HAP-1 (cell line): ENCODE measurements at regions not wholly inside any gene's neighbourhood (a gene's known extent, or its start where the extent isn't known, plus 50 kb on each side); places are given as distances from the start of the nearest gene placed in this dataset.

ENCODE experiments used
- DNase-seq, 2 experiments: peaks; one replicate each; pipeline ENCODE4 v3.0.0-alpha.2; 2016 to 2020; ENCODE audit warnings: low spot score in 2 of 2
- H3K27me3 ChIP-seq: fragments of 250-450 bp; sonication (Bioruptor Pico); 2 replicates; pipeline ENCODE4 v1.5.1; 2020; ENCODE audit warnings: low read depth, mild to moderate bottlenecking, moderate library complexity
- H3K36me3 ChIP-seq: fragments of 250-450 bp; sonication (Bioruptor Pico); replicated peaks from 2 replicates; pipeline ENCODE4 v1.5.1; 2020; ENCODE audit warnings: mild to moderate bottlenecking
- H3K4me1 ChIP-seq: fragments of 250-450 bp; sonication (Bioruptor Pico); 2 replicates; pipeline ENCODE4 v1.5.1; 2020; ENCODE audit warnings: mild to moderate bottlenecking
- H3K4me3 ChIP-seq: fragments of 250-450 bp; sonication (Bioruptor Pico); 2 replicates; pipeline ENCODE4 v1.5.1; 2020; ENCODE audit warnings: mild to moderate bottlenecking, moderate library complexity
- H3K9me3 ChIP-seq: fragments of 250-450 bp; sonication (Bioruptor Pico); 2 replicates; pipeline ENCODE4 v1.5.1; 2020; ENCODE audit warnings: mild to moderate bottlenecking, moderate library complexity
- in situ Hi-C: fragments of 300-500 bp; cut with MboI; formaldehyde crosslinking; loops from 3 replicates; pipeline ENCODE4 v1.14.3; 2020; ENCODE audit warnings: low sequenced_read_pairs, inconsistent platforms, mixed read lengths

DNA sequence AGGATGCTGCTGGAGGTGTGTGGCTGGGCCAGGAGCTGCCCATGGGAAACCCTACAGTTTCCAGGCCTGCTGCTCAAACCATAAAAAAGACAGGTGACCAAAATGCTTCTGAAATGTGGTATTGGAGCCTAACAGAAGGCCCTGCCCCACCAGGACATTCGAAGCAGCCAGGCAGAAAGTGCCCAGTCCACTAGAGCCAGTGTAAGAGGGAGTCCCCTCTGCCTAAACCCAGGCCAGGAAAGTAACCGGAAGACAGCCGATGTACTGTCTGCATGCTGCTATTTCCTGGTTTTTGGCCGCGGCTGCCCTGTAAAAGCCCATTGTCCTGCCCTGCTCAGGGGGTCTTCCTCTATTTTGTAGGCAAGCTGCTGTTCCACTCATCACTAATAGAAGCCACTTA, 150.7 kb upstream of the IRX2 start:
- DNase-seq: no peak
- Histone ChIP-seq H3K36me3 (no peaks in the 10 kb centered on the region), H3K27me3 (no peaks in the 10 kb centered on the region), H3K9me3 (no peaks in the 10 kb centered on the region), H3K4me3 (no peak overlapping the region), H3K4me1 (no peaks in the 10 kb centered on the region)
- in situ Hi-C loops: loop anchor here (25.0 kb wide), 1 partner anchor 1240 kb away; no protein-coding TSS in a partner anchor

DNA sequence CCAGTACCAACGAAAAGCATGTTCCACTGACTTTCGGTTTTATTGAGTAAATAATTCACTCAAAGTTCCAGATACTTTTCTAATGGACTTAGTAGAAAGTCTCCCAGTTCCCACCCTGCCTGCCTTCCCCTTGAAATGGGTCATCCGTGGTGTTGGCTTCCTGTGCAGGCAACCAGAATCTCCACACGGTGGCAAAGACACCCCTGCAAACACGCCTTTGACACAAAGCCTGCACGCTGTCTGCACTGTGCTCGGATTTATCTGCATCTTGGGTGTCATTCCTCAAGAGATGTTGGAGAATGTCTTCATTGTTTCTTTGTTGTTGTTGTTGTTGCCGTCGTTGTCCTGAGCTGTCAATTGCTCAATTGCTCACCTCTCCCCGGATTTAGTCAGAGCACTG, 150.0 kb upstream of the IRX2 start:
- in situ Hi-C loops: loop anchor here (25.0 kb wide), 1 partner anchor 1239 kb away; no protein-coding TSS in a partner anchor
- no peak for DNase-seq
- Histone ChIP-seq H3K4me1 (no peaks in the 10 kb centered on the region), H3K9me3 (no peaks in the 10 kb centered on the region), H3K27me3 (no peaks in the 10 kb centered on the region), H3K4me3 (no peak overlapping the region), H3K36me3 (no peaks in the 10 kb centered on the region)

DNA sequence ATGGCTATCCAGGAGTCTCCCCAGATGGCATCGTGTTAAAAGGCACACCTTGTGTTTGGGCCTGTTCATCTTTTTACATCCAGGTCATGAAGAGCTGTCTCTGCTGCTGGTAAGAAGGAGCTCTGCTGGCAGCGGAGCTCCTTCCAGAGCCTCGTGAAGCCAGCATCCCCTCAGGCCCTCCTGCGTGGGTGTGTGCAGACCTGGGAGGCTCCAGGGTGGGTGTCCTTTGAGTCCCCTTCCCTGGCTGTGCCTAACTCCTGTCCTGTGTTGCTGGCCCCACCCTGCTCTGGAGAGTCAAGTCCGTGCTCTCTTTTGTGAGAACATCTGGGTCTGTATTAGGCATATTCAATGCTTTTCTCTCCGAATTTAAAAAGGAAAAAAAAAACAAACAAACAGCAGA, 149.6 kb upstream of the IRX2 start:
- H3K36me3 ChIP-seq: no peaks in the 10 kb centered on the region
- in situ Hi-C loops: loop anchor here (25.0 kb wide), 1 partner anchor 1239 kb away; no protein-coding TSS in a partner anchor
- H3K4me1 ChIP-seq: no peaks in the 10 kb centered on the region
- H3K9me3 ChIP-seq: no peaks in the 10 kb centered on the region
- DNase-seq: no peak
- no peaks in the 10 kb centered on the region for H3K27me3 ChIP-seq
- no peak overlapping the region for H3K4me3 ChIP-seq

DNA sequence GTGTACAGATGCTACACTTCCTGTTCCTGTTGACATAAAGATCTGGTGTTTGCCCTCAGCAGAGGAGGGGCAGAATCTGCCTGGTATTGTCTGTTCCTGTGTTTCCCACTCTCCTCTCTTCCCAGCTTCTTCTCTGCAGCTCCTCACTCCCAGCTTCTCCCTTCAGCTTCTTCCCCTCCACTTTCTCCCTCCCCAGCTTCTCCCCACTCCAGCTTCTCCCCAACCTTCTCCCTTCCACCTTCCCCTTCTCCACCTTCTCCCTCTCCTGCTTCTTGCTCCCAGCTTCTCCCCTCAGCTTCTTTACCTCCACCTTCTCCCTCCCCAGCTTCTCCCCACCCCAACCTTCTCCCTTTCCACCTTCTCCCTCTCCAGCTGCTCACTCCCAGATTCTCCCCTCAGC, 148.9 kb upstream of the IRX2 start:
- in situ Hi-C loops: loop anchor here (25.0 kb wide), 1 partner anchor 1238 kb away; no protein-coding TSS in a partner anchor
- no peaks in the 10 kb centered on the region for H3K4me1 ChIP-seq
- no peaks in the 10 kb centered on the region for H3K36me3 ChIP-seq
- H3K9me3 ChIP-seq: no peaks in the 10 kb centered on the region
- DNase-seq: no peak
- H3K27me3 ChIP-seq: no peaks in the 10 kb centered on the region
- no peak overlapping the region for H3K4me3 ChIP-seq

DNA sequence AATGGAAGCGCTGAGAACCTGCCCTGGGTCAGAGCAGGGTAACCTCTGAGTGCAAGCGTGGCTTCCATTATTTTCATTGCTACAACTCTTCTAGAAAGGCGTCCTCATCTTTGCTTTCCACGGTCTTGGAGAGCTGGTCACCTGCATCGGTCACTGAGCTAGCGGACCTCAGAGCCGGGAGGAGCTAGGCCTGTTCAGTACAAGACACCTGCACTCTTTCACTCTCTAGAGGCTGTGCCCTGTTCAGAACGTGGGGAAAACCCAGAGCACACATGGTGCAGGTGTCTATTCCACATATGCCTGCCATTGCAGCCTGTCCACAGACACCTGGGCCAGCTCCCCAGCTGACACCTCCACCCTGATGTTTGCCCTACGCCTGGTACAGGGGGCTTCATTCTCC, 147.8 kb upstream of the IRX2 start:
- Histone ChIP-seq H3K27me3 (no peaks in the 10 kb centered on the region), H3K4me1 (no peaks in the 10 kb centered on the region), H3K9me3 (no peaks in the 10 kb centered on the region), H3K4me3 (no peak overlapping the region), H3K36me3 (no peaks in the 10 kb centered on the region)
- DNase-seq: no peak
- in situ Hi-C loops: no loop called here

DNA sequence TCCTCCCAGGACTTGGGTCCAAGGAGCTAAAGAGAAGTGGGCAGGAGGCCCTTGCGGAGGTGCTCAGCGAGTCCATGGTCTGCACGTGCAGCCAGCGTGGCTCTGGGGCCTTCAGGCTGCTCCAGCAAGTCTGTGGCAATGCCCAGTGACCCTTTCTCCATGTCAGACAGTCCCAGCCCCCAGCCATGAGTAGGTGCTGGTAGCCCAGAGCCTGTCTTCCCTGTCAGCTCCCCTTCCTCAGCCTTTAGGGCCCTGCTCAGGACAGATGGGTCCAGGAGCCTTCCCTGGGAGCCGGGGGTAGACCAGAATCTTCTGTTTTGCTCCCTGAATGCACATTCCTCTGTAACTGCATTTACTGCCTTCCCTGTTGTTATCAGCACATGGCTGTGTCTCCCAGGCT, 147.2 kb upstream of the IRX2 start:
- no peaks in the 10 kb centered on the region for H3K4me1 ChIP-seq
- no peak overlapping the region for H3K4me3 ChIP-seq
- in situ Hi-C loops: no loop called here
- H3K36me3 ChIP-seq: no peaks in the 10 kb centered on the region
- H3K27me3 ChIP-seq: no peaks in the 10 kb centered on the region
- no peaks in the 10 kb centered on the region for H3K9me3 ChIP-seq
- no peak for DNase-seq

DNA sequence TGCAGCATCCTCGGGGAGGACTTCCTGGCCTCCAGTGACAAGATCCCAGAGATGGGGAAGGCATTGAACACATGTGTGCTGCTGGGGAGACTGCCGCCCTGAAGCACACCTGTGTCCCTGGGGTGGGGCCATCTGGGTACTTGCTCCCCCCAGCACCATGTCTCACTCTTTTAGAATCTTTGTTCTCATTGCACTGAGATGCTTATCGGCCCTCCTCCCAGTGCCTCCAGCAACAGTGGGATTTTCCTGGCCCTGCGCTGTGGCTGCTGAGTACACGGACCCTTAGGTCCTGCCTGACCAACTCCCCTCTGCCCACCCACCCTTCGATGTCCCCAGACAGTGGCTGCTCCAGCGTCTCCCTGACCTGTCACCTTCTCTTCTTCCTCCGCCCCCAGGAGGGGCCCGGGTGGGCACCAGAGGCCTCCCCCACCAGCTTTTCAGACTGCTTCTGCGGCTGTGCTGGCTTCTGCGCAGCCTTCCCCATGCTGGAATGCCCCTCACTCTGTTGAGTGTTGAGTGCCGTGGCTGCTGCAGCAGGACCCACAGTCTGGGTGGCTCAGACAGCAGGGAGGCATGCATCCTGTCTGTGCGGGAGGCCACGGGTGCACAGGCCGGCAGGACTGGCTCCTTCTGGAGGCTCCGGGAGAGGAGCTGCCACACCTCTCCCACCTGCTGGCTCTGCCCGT, 145.9 kb upstream of the IRX2 start:
- DNase-seq: no peak
- no peaks in the 10 kb centered on the region for H3K4me1 ChIP-seq
- no peaks in the 10 kb centered on the region for H3K27me3 ChIP-seq
- in situ Hi-C loops: no loop called here
- H3K9me3 ChIP-seq: no peaks in the 10 kb centered on the region
- no peaks in the 10 kb centered on the region for H3K36me3 ChIP-seq
- no peak overlapping the region for H3K4me3 ChIP-seq

DNA sequence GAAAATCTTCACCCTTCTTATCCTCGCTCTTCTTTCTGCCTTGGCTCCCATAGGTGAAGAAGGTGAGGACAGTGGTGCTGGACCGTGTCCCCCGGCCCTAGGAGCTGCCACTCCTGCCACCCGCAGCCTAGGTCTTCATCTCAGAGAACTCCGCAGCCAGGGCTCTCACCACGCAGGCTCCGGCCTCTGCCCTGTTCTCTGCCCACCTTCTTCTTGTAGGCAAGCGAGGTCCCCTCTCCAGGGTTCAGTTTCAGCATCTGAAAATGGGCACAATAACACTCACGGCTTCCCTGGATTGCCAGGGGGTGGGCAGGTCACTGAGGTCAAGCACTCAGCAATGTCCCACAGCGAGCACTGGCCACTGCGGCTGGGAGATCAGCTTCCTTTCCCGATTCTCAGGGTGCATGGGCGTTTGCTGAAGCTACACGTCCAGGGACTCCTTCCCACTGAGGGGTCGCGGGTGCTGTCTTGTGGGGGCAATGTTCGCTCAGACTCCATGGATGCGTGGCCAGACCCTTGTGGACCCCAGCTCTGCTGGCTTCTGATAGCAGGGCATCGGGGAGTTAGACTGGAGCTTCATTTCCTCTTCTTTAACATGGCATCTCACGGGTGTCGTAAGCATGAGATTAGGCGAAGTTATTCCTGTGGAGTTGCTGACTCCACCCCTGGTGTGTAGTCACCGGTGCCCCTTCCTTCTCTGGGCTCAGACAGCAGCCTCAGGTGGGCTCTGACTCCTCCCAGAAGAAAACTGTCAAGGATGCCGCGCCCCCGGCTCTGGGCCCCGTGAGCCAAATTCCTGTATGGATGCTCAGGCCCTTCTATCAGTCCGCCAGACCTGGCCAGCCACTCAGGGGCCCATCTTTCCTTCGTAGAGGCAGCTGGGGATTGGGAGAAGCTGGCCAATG, 145.1 kb upstream of the IRX2 start:
- no peak overlapping the region for H3K4me3 ChIP-seq
- DNase-seq: no peak
- H3K27me3 ChIP-seq: no peaks in the 10 kb centered on the region
- no peaks in the 10 kb centered on the region for H3K4me1 ChIP-seq
- in situ Hi-C loops: no loop called here
- H3K36me3 ChIP-seq: no peaks in the 10 kb centered on the region
- H3K9me3 ChIP-seq: no peaks in the 10 kb centered on the region

DNA sequence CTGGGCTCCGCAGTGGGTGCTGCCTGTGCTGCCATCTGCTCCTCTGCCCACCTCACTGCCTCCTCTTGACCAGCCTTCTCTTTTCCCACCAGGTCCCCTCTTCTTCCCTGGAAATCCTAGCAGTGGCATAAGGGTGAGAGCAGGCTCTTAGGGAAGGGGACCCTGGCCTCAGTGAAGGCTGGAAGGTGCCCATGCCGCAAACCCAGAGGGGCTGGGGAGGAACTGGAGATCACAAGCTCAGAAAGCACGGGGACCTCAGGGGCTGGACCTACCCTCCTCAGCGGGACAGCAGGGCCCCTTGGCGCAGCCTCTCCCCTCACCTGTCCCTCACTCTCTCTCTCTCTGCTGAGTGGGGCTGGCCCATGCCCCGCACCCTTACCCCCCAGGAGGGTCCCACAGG, 144.4 kb upstream of the IRX2 start:
- DNase-seq: no peak
- in situ Hi-C loops: no loop called here
- no peaks in the 10 kb centered on the region; the same call in 1 of the 2 replicates for H3K9me3 ChIP-seq
- no peak overlapping the region for H3K4me3 ChIP-seq
- H3K4me1 ChIP-seq: no peaks in the 10 kb centered on the region
- no peaks in the 10 kb centered on the region for H3K36me3 ChIP-seq
- no peaks in the 10 kb centered on the region for H3K27me3 ChIP-seq

DNA sequence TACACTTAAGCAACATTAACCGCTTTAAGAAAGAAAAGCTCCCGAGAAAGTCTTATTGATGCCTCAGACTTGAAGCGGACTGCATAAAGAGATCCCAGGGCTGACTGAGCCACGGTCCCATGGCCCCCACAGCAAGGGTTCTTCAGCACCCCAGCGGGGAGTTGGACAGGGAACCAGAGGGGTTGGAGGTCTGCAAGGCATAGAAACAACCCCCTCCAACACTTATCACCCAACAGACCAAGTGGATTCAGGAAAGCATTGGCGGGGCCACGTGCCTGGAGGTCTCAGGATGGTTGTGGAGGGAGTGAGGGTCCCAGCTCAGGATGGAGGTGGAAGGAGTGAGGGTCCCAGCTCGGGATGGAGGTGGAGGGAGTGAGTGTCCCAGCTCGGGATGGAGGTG, 143.7 kb upstream of the IRX2 start:
- Histone ChIP-seq H3K9me3 (no peaks in the 10 kb centered on the region; the same call in 1 of the 2 replicates), H3K4me3 (no peak overlapping the region), H3K4me1 (no peaks in the 10 kb centered on the region), H3K36me3 (no peaks in the 10 kb centered on the region), H3K27me3 (no peaks in the 10 kb centered on the region)
- in situ Hi-C loops: no loop called here
- DNase-seq: no peak

DNA sequence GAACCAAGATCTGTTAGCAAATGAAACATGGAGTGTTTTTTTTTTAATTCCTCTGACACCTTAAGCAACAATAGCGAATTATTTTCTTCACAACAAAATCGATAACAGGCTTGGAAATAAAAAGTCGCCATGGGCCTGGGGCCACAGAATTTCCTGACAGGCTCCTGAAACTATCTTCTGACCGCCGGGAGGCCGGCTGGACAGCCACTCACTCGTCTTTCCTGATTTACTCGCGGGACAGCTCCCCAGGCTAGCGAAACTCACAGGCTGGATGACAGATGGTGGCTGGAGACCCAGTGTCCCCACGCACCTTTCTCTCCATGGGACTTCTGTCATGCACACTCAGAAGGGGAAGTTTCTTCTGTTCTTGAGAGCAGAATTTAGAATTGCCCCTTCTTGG, 143.3 kb upstream of the IRX2 start:
- H3K27me3 ChIP-seq: no peaks in the 10 kb centered on the region
- in situ Hi-C loops: no loop called here
- H3K9me3 ChIP-seq: no peaks in the 10 kb centered on the region; the same call in 1 of the 2 replicates
- H3K36me3 ChIP-seq: no peaks in the 10 kb centered on the region
- no peaks in the 10 kb centered on the region for H3K4me1 ChIP-seq
- no peak for DNase-seq
- no peak overlapping the region for H3K4me3 ChIP-seq

DNA sequence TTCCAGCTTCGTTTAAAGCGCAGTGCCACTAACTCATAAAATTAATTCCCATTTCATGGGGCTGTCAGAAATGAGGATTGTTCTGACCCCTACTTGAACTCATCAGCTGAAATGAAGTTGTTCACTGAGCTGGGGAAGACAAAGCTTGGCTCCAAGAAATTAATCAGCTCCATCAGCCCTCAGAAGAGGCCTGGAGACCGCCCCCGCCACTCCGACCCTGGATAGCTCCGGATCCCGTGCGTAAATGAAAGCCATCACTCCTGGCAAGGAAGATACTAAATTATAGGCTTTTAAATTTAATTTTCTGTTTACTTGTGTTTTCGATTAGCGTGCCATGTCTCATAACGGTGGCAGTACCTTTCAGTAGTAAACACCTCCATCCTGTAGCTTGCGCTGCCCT, 142.8 kb upstream of the IRX2 start:
- no peak for DNase-seq
- Histone ChIP-seq H3K36me3 (no peaks in the 10 kb centered on the region), H3K9me3 (no peaks in the 10 kb centered on the region; the same call in 1 of the 2 replicates), H3K4me3 (no peak overlapping the region), H3K27me3 (no peaks in the 10 kb centered on the region), H3K4me1 (no peaks in the 10 kb centered on the region)
- in situ Hi-C loops: no loop called here

DNA sequence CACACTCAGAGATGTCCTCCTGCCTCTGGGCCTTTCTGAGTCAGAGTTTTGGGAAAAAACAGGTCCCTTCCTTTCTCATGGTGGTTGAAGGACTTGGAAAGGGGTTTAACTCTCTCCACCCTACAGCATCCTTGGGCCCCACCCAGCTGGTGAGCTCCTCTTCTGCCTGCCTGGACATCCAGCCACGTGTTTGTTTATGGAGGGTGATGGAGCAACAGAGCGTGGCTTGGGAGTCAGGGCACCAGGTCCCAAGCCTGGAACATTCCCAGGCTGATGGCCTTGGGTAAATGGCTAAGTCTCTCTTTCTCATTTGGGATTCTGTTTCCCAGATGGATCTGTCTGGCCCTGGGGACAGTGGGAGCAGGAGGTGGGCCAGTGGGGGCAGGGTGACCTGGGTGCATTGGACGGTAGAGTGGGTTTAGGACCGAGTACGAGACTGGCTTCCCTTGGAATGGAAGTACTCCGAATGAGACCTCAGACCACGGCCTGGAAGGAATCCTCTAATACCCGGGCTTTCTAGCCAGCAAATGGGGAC, 141.1 kb upstream of the IRX2 start:
- H3K9me3 ChIP-seq: no peaks in the 10 kb centered on the region; the same call in 1 of the 2 replicates
- in situ Hi-C loops: no loop called here
- DNase-seq: no peak
- H3K36me3 ChIP-seq: no peaks in the 10 kb centered on the region
- no peaks in the 10 kb centered on the region for H3K27me3 ChIP-seq
- no peaks in the 10 kb centered on the region for H3K4me1 ChIP-seq
- no peak overlapping the region for H3K4me3 ChIP-seq

DNA sequence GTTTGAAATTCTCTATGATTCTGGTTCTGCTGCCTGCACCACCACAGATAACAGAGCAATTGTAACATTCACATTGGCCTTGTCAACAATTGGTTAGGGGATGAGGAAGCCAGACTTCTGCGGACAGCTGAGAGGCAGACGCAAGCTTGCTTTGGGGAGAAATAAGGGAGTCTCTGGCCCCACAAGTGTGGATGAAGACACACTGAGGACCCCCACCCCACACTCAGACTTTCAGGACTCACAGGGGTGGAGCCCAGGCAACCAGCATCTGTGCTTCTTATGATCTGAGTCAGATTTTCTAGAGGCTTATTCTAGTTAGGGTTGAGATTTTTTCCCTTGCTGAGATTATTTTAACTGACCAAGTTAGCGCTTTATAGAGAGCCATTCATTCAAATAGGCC, 140.3 kb upstream of the IRX2 start:
- Histone ChIP-seq H3K27me3 (no peaks in the 10 kb centered on the region), H3K9me3 (no peaks in the 10 kb centered on the region; the same call in 1 of the 2 replicates), H3K4me1 (no peaks in the 10 kb centered on the region; the same call in 1 of the 2 replicates), H3K4me3 (no peak overlapping the region), H3K36me3 (no peaks in the 10 kb centered on the region)
- DNase-seq: no peak
- in situ Hi-C loops: no loop called here
